ENCODE measurements at regions not wholly inside any gene's neighbourhood (a gene's known extent, or its start where the extent isn't known, plus 50 kb on each side); places are given as distances from the start of the nearest gene placed in this dataset.
"Not testable (repeated sequence)": the region's sequence is repeated elsewhere in the genome, so short reads cannot be mapped to it uniquely, and the experiment has no call there.

DNA sequence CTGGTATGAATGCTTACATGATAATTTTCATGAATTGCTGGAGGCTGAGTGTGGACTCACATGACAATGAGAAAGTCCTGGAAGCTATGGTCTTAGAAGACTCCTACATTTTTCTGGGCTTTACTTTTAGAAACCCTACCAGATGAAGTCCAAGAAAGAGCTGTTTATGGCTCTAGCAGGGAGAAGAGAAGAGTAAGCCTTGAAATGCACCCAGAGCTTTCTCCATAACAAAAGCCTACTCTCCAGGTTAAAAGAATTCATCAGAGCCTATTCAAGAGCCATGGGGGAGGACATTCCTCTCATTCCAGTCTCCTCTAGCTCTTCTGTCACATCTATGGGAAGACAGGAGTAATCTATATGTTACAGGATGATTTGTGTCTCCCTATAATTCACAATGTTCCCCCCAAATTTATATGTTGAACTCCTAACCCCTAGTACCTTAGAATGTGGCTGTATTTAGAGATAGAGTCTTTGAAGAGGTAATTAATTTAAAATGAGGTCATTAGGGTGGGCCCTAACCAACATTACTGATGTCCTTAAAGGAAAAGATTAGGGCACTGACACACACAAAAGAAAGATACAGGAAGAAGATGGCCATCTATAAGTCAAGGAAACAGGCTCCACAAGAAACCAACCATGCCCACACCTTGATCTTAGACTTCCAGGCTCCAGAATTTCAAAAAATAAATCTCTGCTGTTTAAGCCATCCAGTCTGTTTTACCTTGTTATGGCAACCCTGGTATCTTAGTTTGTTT lies 193.8 kb upstream of the PTER start:
- DNase-seq, result no peak

DNA sequence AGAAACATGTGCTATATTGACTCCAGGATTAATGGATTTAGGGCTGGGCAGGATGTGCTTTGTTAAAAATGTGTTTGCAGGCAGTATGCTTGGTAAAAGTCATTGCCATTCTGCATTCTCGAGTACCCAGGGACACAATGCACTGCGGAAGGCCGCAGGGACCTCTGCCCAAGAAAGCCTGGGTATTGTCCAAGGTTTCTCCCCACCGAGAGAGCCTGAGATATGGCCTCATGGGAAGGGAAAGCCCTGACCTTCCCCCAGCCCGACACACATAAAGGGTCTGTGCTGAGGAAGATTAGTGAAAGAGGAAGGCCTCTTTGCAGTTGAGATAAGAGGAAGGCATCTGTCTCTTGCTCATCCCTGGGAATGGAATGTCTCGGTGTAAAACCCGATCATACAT lies 186.7 kb upstream of the PTER start:
- not testable (repeated sequence) for DNase-seq

DNA sequence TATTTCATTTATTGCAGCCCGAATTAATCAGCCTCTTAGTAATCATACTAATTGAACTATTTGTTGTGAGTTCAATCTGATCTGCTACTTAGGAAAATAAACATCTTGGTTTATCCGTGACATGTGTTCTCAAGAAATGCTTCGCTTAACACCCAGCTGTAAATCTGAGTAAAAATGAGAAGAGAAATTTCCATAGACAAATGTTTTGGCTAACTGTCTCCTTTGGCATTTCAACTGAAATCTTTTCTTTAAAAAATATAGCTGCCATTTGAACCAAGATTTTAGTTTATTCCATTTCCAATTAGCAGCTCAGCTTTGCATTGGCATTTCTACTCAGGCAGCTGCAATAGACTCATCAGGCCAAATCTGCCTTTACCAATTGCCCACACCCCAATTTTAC lies 180.5 kb upstream of the PTER start:
- no peak for DNase-seq

GRCh38 chr10:16258291-16259040 lies 178.3 kb upstream of the PTER start:
- DNase-seq, result no peak

- DNase-seq, result no peak
Measured at GRCh38 chr10:16259726-16260125, 177.1 kb upstream of the PTER start.

DNA sequence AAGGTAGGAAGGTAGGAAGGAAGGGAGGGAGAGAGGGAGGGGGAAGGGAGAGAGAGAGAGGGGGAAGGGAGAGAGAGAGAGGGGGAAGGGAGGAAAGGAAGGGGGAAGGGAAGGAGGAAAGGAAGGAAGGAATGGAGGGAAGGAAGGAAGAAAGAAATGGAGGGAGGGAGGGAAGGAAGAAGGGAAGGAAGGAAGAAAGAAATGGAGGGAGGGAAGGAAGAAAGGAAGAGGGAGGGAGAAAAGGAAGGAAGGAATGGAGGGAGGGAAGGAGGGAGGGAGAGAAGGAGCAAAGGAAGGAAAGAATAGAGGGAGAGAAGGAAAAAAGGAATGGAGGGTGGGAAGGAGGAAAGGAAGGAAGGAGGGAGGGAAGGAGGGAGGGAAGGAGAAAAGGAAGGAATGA lies 176.4 kb upstream of the PTER start:
- DNase-seq, result no peak

DNA sequence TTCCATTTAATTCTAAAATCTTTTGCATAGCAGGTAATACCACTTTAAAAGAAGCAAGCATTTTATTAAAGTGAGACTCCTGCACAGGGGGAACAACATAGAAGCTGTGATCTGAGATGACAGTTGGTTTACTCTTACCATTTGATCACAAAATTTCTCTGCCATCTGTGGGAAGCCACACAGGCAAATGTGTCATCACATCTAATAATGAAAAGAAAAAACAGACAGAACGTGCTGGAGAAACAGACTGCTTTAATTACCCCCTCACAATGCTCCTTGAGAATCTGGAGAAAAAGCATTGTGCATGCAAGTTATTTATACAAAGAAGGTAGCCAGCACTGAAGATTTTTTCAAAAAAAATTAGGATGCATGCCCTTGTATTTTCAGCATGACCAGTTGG lies 165.2 kb upstream of the PTER start:
- DNase-seq, result no peak

GRCh38 chr10:16274911-16275310 lies 161.9 kb upstream of the PTER start:
- no peak for DNase-seq

DNA sequence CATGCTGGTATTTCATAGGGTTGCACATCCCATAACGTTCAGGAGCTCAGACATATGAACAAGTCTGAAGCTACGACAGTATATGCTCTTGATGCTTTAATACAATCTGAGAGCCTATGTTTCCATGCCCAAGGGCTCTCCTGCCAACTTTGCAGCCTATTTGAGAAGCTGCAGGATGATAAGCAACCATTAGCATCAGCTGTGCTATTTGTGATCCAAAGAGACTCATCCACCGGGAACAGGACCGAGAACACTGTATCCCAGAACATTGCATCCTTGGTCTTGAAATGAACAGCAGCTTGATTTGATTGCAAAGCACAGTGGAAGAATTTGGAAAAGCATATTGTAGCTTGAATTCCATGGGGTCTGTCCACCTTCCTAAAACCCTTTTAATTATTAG lies 156.2 kb upstream of the PTER start:
- no peak for DNase-seq

- no peak for DNase-seq
Measured at GRCh38 chr10:16292366-16292765, 144.4 kb upstream of the PTER start.

- no peak for DNase-seq
Measured at GRCh38 chr10:16297069-16297468, 139.7 kb upstream of the PTER start.

DNA sequence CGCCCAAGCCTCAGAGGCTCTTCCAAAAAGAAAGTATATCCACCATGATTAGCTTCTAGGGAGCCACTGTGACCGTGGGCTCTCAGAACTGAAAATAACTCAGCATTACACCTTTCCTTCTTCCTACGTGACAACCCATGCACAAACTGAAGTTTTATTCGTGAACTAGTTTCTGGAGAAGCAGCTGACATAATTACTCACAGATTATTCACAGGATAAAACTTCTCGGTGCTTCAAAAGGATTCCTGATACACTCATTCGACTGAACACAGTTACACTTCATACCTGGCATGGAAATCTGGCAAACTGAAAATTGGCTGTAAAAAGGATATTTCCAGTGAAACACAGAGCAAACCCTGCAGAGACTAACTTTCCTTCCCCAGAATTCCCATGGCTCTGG lies 139.2 kb upstream of the PTER start:
- no peak for DNase-seq

DNA sequence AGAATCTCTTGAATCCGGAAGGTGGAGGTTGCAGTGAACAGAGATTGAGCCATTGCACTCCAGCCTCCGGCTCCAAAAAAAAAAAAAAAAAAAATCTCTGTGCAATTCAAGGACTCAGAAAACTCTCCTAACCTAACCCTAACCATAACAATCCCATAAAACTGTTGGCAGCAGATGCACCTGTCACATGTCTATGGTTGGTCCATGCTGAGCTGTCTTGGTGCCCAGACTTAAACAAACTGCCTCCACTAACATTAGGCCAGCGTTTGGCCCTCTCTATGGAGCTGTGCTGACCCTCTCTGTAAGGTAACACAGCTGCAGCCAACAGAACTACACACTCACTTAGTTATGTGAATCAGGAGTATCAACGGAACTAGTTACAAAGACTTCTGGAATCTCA lies 132.5 kb upstream of the PTER start:
- no peak for DNase-seq

GRCh38 chr10:16310440-16310839 lies 126.4 kb upstream of the PTER start:
- DNase-seq, result no peak

- no peak for DNase-seq
Measured at GRCh38 chr10:16314259-16314658, 122.6 kb upstream of the PTER start.

DNA sequence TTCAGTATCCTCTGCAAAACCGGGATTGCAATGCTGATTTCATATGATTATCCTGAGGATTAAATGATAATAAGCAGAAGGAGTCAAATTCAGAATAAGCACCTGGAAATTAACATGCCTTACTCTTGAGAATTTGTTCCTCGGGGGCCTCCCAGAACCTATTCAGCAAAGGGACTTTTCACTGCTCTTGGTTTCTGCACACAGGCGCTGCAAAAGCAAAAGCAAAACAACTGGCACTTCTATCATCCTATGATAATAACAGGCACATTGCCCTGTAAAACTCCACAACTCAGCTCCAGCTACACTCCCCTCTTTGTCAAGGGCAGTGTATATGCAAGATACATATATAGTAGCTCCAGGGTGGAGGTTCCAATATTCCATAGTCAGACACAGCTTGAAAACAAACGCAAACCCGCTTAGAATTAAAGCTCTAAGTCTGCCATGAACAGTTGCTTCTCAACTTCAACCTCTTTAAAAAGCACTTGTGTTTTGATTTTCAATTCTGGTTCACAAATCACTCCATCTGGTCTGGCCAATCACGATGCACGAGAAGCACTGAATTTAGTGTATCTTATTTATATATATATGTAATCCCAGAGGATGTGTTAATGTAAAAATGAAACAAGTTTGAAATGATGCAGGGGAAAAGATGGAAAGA lies 119.9 kb upstream of the PTER start:
- no peak for DNase-seq

- DNase-seq, result no peak
Measured at GRCh38 chr10:16341637-16342036, 95.2 kb upstream of the PTER start.

- DNase-seq, result no peak
Measured at GRCh38 chr10:16348891-16349290, 87.9 kb upstream of the PTER start.

GRCh38 chr10:16352146-16352545 lies 84.7 kb upstream of the PTER start:
- DNase-seq, result no peak

DNA sequence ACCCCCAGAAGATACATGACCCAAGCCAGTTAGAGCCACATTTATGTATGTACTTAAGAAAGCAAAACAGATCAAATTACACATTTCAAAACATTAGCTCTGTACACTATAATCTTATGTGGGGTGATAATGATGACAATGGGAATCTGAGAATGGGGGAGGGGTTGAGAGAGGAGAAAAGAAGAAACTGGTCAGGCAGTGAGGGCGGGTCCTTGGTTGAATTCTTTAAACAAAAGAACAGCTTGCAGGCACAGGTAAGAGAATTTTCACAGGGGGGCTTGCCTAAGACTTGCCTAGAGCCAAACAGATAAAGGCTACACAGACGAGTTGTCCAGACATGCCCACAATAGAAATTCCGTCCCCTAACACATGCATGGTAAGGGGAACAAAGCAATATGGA lies 76.8 kb upstream of the PTER start:
- DNase-seq, result no peak

GRCh38 chr10:16360425-16360824 lies 76.4 kb upstream of the PTER start:
- no peak for DNase-seq

DNA sequence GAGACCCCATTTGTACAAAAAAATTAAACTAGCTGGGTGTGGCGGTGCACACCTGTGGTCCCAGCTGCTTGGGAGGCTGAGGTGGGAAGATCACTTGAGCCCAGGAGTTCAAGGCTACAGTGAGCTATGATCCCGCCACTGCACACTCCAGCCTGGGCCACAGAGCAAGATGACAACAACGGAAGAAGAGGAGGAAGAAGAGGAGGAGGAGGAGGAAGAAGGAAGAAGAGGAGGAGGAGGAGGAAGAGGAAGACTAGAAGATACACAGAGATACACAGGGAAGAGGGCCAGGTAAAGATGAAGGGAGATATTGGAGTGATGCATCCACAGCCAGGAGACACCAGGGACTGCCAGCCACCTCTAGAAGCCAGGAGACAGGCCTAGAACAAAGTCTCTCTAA lies 75.7 kb upstream of the PTER start:
- no peak for DNase-seq

DNA sequence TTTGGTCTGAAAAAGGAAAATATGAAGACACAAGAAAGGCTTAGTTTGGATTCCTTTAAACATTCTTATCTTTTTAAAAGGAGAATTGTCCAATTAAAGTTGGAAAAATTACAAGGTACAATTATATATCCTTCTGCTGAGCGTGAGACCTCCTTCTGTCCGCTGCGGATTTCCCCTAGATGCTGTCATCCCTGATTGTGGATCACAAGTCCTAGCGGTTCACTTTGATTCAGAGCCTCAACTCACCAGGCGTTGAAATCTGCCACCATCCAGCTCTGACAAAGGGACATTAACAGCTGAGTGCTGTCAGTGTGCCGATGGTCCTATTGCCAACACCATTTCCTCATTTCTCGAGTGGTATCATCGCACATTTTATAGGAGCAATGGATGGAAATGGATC lies 73.1 kb upstream of the PTER start:
- DNase-seq, result no peak

DNA sequence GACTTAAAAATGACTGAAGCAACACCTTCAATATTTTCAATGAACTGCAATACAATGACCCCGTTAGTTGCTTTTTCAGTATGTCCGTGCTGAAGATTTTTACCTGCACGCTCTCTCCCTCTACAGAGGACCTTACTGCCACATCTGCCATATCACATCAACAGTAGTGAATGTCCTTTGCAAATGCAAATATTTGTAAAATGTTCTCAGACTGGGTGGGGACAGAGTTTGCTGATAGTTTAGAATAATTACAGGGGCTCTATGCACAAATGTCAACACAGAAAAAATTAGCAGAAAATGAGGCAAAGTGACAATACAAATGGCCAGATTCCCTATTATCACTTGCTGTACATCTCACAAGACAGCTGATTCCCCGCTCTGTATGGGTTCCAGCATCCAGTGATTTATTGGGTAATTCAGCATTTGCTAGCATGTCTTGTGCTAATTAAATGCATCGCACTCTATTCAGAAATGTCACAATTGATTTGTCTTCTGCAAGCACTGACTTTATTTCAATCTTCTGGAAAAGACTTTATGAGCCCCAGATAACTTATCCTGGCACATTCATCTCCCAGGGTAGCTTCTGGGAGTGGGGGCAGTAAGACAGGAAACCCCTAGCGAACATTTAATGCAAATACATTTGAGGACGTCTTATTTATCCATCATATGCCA lies 69.1 kb upstream of the PTER start:
- DNase-seq, result no peak

Measured in stimulated activated CD4-positive, alpha-beta T cell treated with anti-CD3 and anti-CD28 coated beads, Interleukin-15, amount 100 ng/mL, for 24 hours (primary cell).